WTC11 (cell line): ENCODE measurements at regions not wholly inside any gene's neighbourhood (a gene's known extent, or its start where the extent isn't known, plus 50 kb on each side); places are given as distances from the start of the nearest gene placed in this dataset.

ENCODE experiments used
- CBFB ChIP-seq: sonication (generic); formaldehyde crosslinking; IDR thresholded peaks from 2 replicates; pipeline ENCODE4 v1.8.1; 2022; ENCODE audit warnings: mild to moderate bottlenecking, low read depth, missing genetic modification reagents
- CTCF ChIP-seq: fragments of 200-600 bp; IDR thresholded peaks from 2 replicates; pipeline ENCODE4 v1.8.0; 2022; ENCODE audit warnings: antibody characterized with exemption
- MLX ChIP-seq: sonication (generic); formaldehyde crosslinking; IDR thresholded peaks from 2 replicates; pipeline ENCODE4 v1.8.1; 2023; ENCODE audit warnings: mild to moderate bottlenecking, missing genetic modification reagents, moderate library complexity
- NFATC4 ChIP-seq: fragments of 250-450 bp; sonication (Bioruptor Pico); IDR thresholded peaks from 2 replicates; pipeline ENCODE4 v1.9.0; 2021; ENCODE audit warnings: mild to moderate bottlenecking
- SMAD3 ChIP-seq: sonication (generic); formaldehyde crosslinking; IDR thresholded peaks from 2 replicates; pipeline ENCODE4 v1.8.0; 2022; ENCODE audit warnings: missing genetic modification reagents, mild to moderate bottlenecking, borderline replicate concordance
- TEAD4 ChIP-seq: sonication (generic); formaldehyde crosslinking; IDR thresholded peaks from 2 replicates; pipeline ENCODE4 v1.8.0; 2022; ENCODE audit warnings: mild to moderate bottlenecking, missing genetic modification reagents
- ZBTB43 ChIP-seq: sonication (generic); formaldehyde crosslinking; IDR thresholded peaks from 2 replicates; pipeline ENCODE4 v1.8.1; 2023; ENCODE audit warnings: mild to moderate bottlenecking, missing genetic modification reagents
- ZNF138 ChIP-seq: sonication (generic); formaldehyde crosslinking; conservative IDR thresholded peaks from 2 replicates; pipeline ENCODE4 v1.8.1; 2022; ENCODE audit warnings: mild to moderate bottlenecking, moderate library complexity, missing genetic modification reagents

GRCh38 chr6:154945271-154945890, 49.7 kb upstream of the TIAM2 start:
- TF ChIP-seq CTCF (no peak), ZNF138 (CRISPR knock-in tag) (no peak), CBFB (CRISPR knock-in tag) (no peak), NFATC4 (CRISPR knock-in tag) (no peak), SMAD3 (CRISPR knock-in tag) (no peak), ZBTB43 (CRISPR knock-in tag) (no peak), MLX (CRISPR knock-in tag) (no peak), TEAD4 (CRISPR knock-in tag) (no peak)
